22Rv1 (cell line): ENCODE measurements at regions not wholly inside any gene's neighbourhood (a gene's known extent, or its start where the extent isn't known, plus 50 kb on each side); places are given as distances from the start of the nearest gene placed in this dataset.

Source experiments
- H3K27ac ChIP-seq: fragments of 450-650 bp; 2 replicates; pipeline ENCODE4 v1.5.1; 2017
- CTCF ChIP-seq: fragments of 450-650 bp; IDR thresholded peaks from 2 replicates; pipeline ENCODE4 v1.5.1; 2017; ENCODE audit warnings: mild to moderate bottlenecking
- ZFX ChIP-seq: fragments of 450-650 bp; IDR thresholded peaks from 2 replicates; pipeline ENCODE4 v1.6.1; 2017; ENCODE audit warnings: antibody characterized with exemption, borderline replicate concordance

GRCh38 chr5:13611604-13612003 lies 332.9 kb downstream of the DNAH5 start:
- TF ChIP-seq ZFX (no peak), CTCF (no peak)
- no peak overlapping the region for H3K27ac ChIP-seq

DNA sequence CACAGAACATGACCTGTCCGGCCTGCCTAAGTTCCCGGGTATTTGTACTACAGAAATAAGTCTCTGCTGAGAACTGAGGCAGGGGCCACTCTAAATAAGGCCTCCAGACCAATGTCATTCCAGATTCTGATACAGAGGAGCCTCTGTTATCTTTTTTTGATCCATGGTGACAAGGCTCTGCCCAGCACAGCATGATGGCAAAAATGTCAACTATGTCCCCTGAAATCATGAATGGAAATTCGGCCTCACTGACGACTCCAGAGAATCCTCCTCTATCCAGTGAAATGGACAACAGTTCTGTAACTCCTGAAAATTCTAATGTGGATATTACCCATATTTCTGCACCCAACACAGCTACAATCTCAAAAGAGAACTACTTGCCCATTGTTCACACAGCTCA lies 335.0 kb downstream of the DNAH5 start:
- TF ChIP-seq CTCF (no peak), ZFX (no peak)
- H3K27ac ChIP-seq: no peak overlapping the region

DNA sequence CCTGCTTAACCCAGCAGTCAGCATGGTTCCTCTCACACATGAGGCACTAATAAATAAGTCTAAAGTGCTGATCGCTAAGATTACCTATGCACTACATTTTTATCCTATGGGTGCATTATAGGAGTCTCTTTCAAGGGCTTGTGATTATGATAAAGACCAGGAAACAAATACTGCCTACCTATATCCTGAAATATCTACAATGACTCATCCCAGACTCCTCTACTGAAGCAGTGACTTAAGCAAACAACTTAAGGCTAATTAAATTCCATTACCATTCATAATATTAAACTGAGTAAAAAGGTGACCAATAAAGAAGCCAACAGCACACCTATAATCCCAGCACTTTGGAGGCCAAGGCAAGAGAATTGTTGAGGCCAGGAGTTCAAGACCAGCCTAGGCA lies 338.4 kb downstream of the DNAH5 start:
- TF ChIP-seq ZFX (no peak), CTCF (no peak)
- H3K27ac ChIP-seq: no peak overlapping the region

GRCh38 chr5:13601112-13601511 lies 343.4 kb downstream of the DNAH5 start:
- H3K27ac ChIP-seq: no peak overlapping the region
- TF ChIP-seq CTCF: no peak
- no peak for TF ChIP-seq ZFX

DNA sequence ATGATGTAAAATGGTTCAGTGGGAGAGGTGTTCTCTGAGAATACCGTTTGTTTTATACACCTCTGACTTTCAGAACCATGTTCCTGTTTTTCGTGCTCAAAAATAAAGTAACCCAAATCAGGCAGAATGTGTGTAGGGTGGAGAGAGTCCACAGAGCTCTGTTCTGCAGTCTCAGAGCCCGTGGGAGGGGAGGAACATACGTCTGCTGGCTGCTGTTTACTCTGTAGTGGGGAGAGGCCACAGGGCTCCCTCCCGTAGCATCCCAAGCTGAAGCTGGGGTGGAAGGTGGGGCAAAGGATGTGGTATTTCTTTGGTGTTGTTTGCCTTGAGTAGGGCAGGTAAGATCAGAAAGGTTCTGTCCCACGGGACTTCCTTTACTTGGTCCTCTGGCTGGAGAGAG lies 348.5 kb downstream of the DNAH5 start:
- TF ChIP-seq CTCF (no peak), ZFX (no peak)

DNA sequence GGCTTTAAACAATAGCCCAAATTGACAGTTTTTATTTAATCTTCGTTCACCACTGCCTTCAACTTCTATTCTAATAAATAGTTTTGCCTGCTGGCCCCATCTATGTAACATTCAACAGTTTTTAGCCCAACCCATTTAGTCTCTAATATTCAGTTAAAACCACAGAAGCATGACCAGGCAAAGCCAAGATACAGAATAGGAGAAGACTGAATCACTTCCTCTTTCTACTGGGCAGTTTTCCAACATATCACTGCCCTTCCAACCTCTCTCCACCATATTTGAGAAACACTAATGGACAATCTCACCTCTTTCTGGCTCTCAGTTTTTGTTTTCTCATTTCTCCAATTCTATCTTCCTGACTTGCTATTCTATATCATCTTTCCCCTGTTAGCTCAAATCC lies 352.9 kb downstream of the DNAH5 start:
- H3K27ac ChIP-seq: no peak overlapping the region
- no peak for TF ChIP-seq ZFX
- no peak for TF ChIP-seq CTCF

More for the DNA sequence above, 348.5 kb downstream of the DNAH5 start:
- H3K27ac ChIP-seq: no peak overlapping the region

DNA sequence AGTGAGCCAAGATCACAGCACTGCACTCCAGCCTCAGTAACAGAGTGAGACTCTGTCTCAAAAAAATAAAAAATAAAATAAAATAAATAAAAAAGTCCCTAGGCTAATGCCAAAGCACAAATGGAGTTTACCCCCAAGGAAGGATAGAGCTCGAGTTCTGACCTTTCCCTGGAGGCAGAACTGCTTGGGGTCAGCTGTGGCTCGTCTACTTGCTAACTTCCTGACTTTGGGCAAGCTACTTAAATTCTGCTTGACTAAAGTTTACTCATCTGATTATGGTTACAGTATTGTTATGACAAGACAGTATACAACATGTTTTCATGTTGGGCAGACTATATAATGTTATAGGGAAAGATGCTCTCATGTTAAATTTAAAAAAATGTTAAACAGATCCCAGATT lies 359.2 kb downstream of the DNAH5 start:
- TF ChIP-seq CTCF: no peak
- TF ChIP-seq ZFX: no peak
- no peak overlapping the region for H3K27ac ChIP-seq
